Activated T-helper 9 cell treated with anti-CD3 and anti-CD28 coated beads, Interleukin-2, amount 50 U/mL, for 16 hours (primary cell): ENCODE measurements at regions not wholly inside any gene's neighbourhood (a gene's known extent, or its start where the extent isn't known, plus 50 kb on each side); places are given as distances from the start of the nearest gene placed in this dataset.

Experiments used
- DNase-seq: peaks from one replicate; pipeline ENCODE4 v3.0.0-alpha.2; 2020; ENCODE audit warnings: low read depth

GRCh38 chr13:105047676-105048295 lies 1487.7 kb downstream of the EFNB2 start:
- no peak for DNase-seq

GRCh38 chr13:105037110-105037509 lies 1498.4 kb downstream of the EFNB2 start:
- no peak for DNase-seq

GRCh38 chr13:105035092-105035491 lies 1500.4 kb downstream of the EFNB2 start:
- DNase-seq = no peak

GRCh38 chr13:105033999-105034398 lies 1501.5 kb downstream of the EFNB2 start:
- DNase-seq = no peak

- no peak for DNase-seq
Observed at GRCh38 chr13:105031306-105031705, 1504.2 kb downstream of the EFNB2 start.

- no peak for DNase-seq
Observed at GRCh38 chr13:105030851-105031250, 1504.6 kb downstream of the EFNB2 start.

GRCh38 chr13:105019073-105019472 lies 1516.4 kb downstream of the EFNB2 start:
- no peak for DNase-seq

GRCh38 chr13:105016266-105016665 lies 1519.2 kb downstream of the EFNB2 start:
- DNase-seq = no peak

- DNase-seq = no peak
Observed at GRCh38 chr13:105008604-105009003, 1526.9 kb downstream of the EFNB2 start.

GRCh38 chr13:105007166-105007808 lies 1528.2 kb downstream of the EFNB2 start:
- DNase-seq = no peak

- DNase-seq = no peak
Observed at GRCh38 chr13:104996022-104996421, 1539.4 kb downstream of the EFNB2 start.

GRCh38 chr13:104993708-104994107 lies 1541.8 kb downstream of the EFNB2 start:
- DNase-seq = no peak

GRCh38 chr13:104987621-104988020 lies 1547.8 kb downstream of the EFNB2 start:
- DNase-seq = no peak

GRCh38 chr13:104984296-104984818 lies 1551.1 kb downstream of the EFNB2 start:
- DNase-seq = no peak

GRCh38 chr13:104983601-104984000 lies 1551.9 kb downstream of the EFNB2 start:
- no peak for DNase-seq

- DNase-seq = no peak
Observed at GRCh38 chr13:104980586-104980985, 1554.9 kb downstream of the EFNB2 start.

- no peak for DNase-seq
Observed at GRCh38 chr13:104979281-104980030, 1556.0 kb downstream of the EFNB2 start.

GRCh38 chr13:104976986-104977385 lies 1558.5 kb downstream of the EFNB2 start:
- no peak for DNase-seq

- DNase-seq = no peak
Observed at GRCh38 chr13:104975272-104975671, 1560.2 kb downstream of the EFNB2 start.

- no peak for DNase-seq
Observed at GRCh38 chr13:104968876-104969275, 1566.6 kb downstream of the EFNB2 start.

GRCh38 chr13:104967836-104968630 lies 1567.4 kb downstream of the EFNB2 start:
- DNase-seq = no peak

- no peak for DNase-seq
Observed at GRCh38 chr13:104967376-104967775, 1568.1 kb downstream of the EFNB2 start.
